GM18511 (cell line): ENCODE measurements at regions not wholly inside any gene's neighbourhood (a gene's known extent, or its start where the extent isn't known, plus 50 kb on each side); places are given as distances from the start of the nearest gene placed in this dataset.
"Not testable (repeated sequence)": the region's sequence is repeated elsewhere in the genome, so short reads cannot be mapped to it uniquely, and the experiment has no call there.

ENCODE experiments used
- ATAC-seq: cut with Tn5 transposase; IDR thresholded peaks from one replicate; pipeline ENCODE4 v1.9.1; 2021; ENCODE audit warnings: mild to moderate bottlenecking, moderate library complexity; ENCODE audit not compliant: unreplicated experiment

- no peak for ATAC-seq
Observed at GRCh38 chrX:1060562-1060960, 151.9 kb downstream of the CRLF2 start.

GRCh38 chrX:1059576-1060561, 152.6 kb downstream of the CRLF2 start:
- ATAC-seq: no peak

GRCh38 chrX:1053600-1053999, 158.8 kb downstream of the CRLF2 start:
- not testable (repeated sequence) for ATAC-seq

- no peak for ATAC-seq
Observed at GRCh38 chrX:1053072-1053471, 159.4 kb downstream of the CRLF2 start.

- ATAC-seq: no peak
Observed at GRCh38 chrX:1052021-1052420, 160.4 kb downstream of the CRLF2 start.

GRCh38 chrX:1051421-1051820, 161.0 kb downstream of the CRLF2 start:
- ATAC-seq: no peak

GRCh38 chrX:1045680-1046314, 166.7 kb downstream of the CRLF2 start:
- ATAC-seq: no peak

GRCh38 chrX:1041091-1041490, 171.4 kb downstream of the CRLF2 start:
- ATAC-seq: no peak

- ATAC-seq: not testable (repeated sequence)
Observed at GRCh38 chrX:1035931-1036330, 176.5 kb downstream of the CRLF2 start.

- no peak for ATAC-seq
Observed at GRCh38 chrX:1035206-1035605, 177.2 kb downstream of the CRLF2 start.

GRCh38 chrX:1034717-1035116, 177.7 kb downstream of the CRLF2 start:
- no peak for ATAC-seq

- no peak for ATAC-seq
Observed at GRCh38 chrX:1031521-1032430, 180.7 kb downstream of the CRLF2 start.

- no peak for ATAC-seq
Observed at GRCh38 chrX:1029494-1029893, 183.0 kb downstream of the CRLF2 start.

- ATAC-seq: no peak
Observed at GRCh38 chrX:1027680-1028079, 184.8 kb downstream of the CRLF2 start.

- peak; percentile 59 for ATAC-seq
Observed at GRCh38 chrX:1027133-1027532, 185.3 kb downstream of the CRLF2 start.

GRCh38 chrX:1026263-1027015, 186.0 kb downstream of the CRLF2 start:
- peak; percentile 71 for ATAC-seq

GRCh38 chrX:1025413-1025812, 187.0 kb downstream of the CRLF2 start:
- no peak for ATAC-seq

GRCh38 chrX:1023676-1024075, 188.8 kb downstream of the CRLF2 start:
- ATAC-seq: no peak

GRCh38 chrX:1021314-1021993, 191.0 kb downstream of the CRLF2 start:
- ATAC-seq: not testable (repeated sequence)
